RCC 7860 (cell line): ENCODE measurements at regions not wholly inside any gene's neighbourhood (a gene's known extent, or its start where the extent isn't known, plus 50 kb on each side); places are given as distances from the start of the nearest gene placed in this dataset.
A peak's percentile ranks its signal among the peaks of the same experiment; 100 is the strongest.
"Not testable (repeated sequence)": the region's sequence is repeated elsewhere in the genome, so short reads cannot be mapped to it uniquely, and the experiment has no call there.

Source experiments
- DNase-seq: peaks from one replicate; pipeline ENCODE4 v3.0.0-alpha.2; 2015; ENCODE audit warnings: low spot score
- FAIRE-seq: peaks from 2 replicates; lab custom pipeline; 2012; peaks lifted over from hg19 to GRCh38; lab: Jason Lieb, UNC

- peak; percentile 100 for DNase-seq
- FAIRE-seq: peak; percentile 99
These were observed 906.7 kb upstream of the AUTS2 start for GRCh38 chr7:68691261-68692216.

DNA sequence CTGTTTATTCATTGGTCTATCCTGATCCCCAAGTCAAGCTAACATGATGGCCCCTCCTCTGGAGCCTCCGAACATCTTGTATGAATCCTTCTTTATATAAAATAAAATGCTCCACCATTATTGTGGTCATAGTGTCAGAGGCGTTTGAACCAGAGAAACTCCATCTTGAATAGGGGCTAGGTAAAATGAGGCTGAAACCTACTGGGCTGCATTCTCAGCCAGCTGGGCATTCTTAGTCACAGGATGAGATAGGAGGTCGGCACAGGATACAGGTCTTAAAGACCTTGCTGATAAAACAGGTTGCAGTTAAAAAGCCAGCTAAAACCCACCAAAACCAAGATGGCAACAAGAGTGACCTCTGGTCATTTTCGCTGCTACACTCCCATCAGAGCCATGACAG, 905.8 kb upstream of the AUTS2 start:
- FAIRE-seq: no peak
- DNase-seq: peak; percentile 28

GRCh38 chr7:68694656-68695055, 903.6 kb upstream of the AUTS2 start:
- DNase-seq (no peak), FAIRE-seq (no peak)

GRCh38 chr7:68697796-68698280, 900.4 kb upstream of the AUTS2 start:
- FAIRE-seq (no peak), DNase-seq (no peak)

DNA sequence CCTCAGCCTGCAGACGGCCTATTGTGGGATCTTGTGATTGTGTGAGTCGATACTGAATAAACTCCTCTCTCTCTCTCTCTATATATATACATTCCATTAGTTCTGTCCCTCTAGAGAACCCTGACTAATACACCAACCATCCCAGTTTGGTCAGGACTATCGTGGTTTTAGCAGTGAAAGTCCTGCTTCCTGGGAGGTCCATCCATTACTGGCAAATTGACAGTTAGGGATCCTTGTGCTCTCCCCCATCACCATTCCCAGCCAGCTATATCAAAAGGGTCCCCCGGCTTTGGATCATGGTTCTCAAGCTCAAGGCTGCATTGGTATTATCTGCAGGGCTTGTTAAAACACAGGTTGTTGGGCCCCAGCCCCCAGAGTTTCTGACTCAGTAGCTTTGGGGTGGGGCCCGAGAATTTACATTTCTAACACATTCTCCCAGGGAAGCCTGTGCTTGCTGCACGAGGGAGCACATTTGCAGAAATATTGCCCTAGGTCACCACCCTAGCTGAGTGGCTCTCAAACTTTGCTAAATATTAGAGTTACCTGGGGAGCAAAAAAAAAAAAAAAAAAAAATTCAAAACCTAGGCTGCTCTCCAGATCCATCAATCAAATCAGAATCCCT, 899.1 kb upstream of the AUTS2 start:
- peak; percentile 100 for DNase-seq
- peak; percentile 99 for FAIRE-seq

DNA sequence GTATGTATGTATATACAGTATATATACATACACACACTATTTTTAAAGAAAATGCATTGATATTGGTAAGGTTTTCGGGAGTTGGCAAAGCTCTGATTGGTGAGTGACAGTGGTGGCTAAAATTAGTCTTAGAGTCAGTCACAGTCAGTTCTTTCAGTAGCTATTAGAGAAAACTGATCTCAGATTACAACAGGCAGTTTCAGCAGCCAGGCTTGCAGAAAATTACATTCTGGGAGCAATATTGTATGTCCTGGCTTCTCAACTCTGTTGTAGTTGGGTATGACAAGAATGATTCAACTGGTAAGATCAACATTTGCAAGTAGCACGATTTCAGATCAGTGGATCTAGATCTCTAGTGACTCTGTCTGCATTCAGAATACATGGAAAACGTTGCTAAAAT, 897.9 kb upstream of the AUTS2 start:
- FAIRE-seq: peak; percentile 73
- DNase-seq: peak; percentile 66

- FAIRE-seq: peak; percentile 100
- DNase-seq: peak; percentile 100
These were observed 892.0 kb upstream of the AUTS2 start for GRCh38 chr7:68706291-68706690.

GRCh38 chr7:68707159-68707558, 891.1 kb upstream of the AUTS2 start:
- FAIRE-seq (peak; percentile 82), DNase-seq (peak; percentile 62)

- no peak for FAIRE-seq
These were observed 890.3 kb upstream of the AUTS2 start for GRCh38 chr7:68707958-68708357.

GRCh38 chr7:68712956-68713495, 885.2 kb upstream of the AUTS2 start:
- no peak for FAIRE-seq
- DNase-seq: no peak

More at GRCh38 chr7:68707958-68708357, 890.3 kb upstream of the AUTS2 start:
- DNase-seq: no peak

GRCh38 chr7:68714135-68714534, 884.1 kb upstream of the AUTS2 start:
- not testable (repeated sequence) for DNase-seq, FAIRE-seq

DNA sequence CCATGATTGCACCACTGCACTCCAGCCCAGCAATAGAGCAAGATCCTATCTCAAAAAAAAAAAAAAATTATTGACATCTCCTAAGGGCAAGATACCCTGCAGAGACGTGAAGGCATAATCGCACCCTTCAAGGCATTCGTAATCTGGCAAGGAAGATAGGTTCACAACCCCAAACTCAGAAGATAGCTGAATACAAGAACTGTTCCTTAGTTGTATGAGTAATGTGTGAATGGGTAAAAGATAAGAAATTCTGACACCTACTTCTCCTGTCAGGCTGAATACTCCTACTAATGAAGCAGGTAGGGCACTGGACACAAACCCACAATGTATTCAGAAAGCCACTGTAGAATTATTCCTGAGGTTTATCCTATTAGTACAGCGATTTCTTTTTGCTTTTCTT, 882.4 kb upstream of the AUTS2 start:
- DNase-seq (no peak), FAIRE-seq (no peak)

GRCh38 chr7:68717176-68717575, 881.1 kb upstream of the AUTS2 start:
- FAIRE-seq (no peak), DNase-seq (no peak)

- no peak for FAIRE-seq
These were observed 880.2 kb upstream of the AUTS2 start for GRCh38 chr7:68718097-68718551.

DNA sequence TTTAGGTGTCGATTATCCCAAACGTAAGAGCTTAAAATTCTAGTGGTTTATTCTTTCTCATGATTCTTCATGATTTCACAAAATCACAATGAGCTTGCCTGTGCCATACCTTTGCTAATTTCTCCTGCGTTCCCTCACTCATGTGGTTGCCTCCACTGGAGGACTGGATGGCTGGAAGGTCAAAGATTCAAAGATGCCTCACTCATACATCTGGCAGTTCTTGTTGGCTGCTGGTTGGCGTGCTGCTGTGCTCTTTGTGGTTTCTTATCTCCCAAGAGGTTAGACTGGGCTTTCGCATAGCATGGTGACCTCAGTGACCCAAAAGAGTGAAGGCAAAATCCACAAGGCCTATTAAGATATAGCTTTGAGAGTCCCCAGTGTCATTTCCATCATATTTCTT, 877.6 kb upstream of the AUTS2 start:
- FAIRE-seq (peak; percentile 98), DNase-seq (peak; percentile 96)

More at GRCh38 chr7:68718097-68718551, 880.2 kb upstream of the AUTS2 start:
- DNase-seq: no peak

DNA sequence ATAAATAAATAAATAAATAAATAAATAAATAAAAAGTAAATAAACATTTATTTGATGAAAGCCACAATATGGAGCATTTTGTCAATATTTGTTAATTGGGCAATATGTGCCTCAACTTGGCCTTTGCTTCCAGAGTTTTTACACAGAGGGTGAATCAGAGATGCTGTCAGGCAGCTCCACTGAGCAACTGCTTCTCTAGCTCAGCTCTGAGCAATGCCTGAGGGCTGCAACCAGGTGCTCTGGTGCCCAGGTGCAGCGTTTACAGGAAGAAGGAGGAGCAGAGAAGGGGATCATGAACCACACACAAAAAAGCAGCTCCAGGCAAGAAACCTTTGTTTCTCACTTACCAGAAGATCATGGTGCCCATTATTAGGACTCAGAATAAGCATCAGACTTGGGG, 876.2 kb upstream of the AUTS2 start:
- no peak for DNase-seq
- FAIRE-seq: no peak

- no peak for FAIRE-seq
- DNase-seq: no peak
These were observed 873.3 kb upstream of the AUTS2 start for GRCh38 chr7:68724965-68725364.

DNA sequence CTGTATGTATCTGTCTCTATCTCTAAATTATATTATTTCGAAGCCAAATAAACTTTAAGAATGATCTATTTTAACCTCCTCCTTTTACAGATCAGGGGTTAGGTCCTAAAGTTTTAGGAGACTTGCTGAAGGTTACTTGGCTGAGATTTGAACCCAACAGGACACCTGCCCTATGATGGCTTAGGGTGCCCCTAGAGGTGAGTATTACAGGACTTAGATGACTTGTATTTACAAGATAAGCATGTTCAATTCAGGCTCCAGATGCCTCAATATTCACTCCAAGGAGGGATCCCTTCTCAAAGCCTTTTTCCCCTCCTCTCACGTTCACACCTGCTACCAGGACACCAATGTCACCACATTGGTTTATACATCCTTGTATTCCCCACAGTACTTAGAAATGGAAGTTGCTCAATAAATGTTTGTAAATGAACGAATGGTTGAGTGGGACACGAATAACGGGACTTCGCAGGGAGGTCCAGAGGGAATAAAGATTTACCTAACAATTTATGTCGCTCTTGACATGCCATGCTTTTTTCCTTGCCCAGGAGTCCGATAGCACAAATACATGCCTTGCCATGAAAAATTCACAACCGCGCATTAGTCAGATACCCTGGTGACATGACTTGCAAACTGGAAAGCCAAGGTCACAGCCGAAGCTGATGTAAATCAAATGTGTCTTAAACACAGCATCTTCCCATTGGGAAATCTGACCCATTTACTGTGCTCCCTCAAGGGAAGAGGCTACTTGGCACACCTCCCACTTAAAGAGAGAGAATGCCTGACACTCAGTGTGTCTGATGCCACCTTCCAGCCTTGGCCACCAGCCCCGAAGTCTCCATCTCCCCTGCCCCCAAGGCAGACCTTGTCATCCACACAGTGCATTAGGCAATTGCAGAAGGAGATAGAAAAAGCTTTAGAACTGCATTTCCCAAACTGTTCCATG, 872.2 kb upstream of the AUTS2 start:
- FAIRE-seq (no peak), DNase-seq (no peak)

DNA sequence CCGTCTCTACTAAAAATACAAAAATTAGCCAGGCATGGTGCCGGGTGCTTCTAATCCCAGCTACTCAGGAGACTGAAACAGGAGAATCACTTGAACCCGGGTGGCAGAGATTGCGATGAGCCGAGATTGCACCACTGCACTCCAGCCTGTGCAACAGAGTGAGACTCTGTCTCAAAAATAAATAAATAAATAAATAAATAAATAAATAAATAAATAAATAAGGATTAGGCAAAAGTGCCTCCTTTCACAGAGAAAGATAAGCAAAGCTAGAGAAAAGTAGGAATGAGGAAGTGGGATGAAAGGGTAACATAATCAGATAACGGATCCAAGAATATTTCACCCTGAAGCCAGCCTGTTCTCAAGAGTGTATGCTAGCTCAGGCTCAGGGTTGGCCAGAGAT, 869.6 kb upstream of the AUTS2 start:
- not testable (repeated sequence) for DNase-seq, FAIRE-seq

GRCh38 chr7:68729371-68729770, 868.9 kb upstream of the AUTS2 start:
- DNase-seq: no peak
- no peak for FAIRE-seq
